ENCODE measurements at regions not wholly inside any gene's neighbourhood (a gene's known extent, or its start where the extent isn't known, plus 50 kb on each side); places are given as distances from the start of the nearest gene placed in this dataset.

- H3K9me3 Mint-ChIP-seq: no peaks in the 10 kb centered on the region
- H3K27me3 Mint-ChIP-seq: no peaks in the 10 kb centered on the region
- no peaks in the 10 kb centered on the region for H3K4me1 Mint-ChIP-seq
- H3K4me3 ChIP-seq (ENCODE audit: low read length): no peak overlapping the region
- no peaks in the 10 kb centered on the region for H3K36me3 ChIP-seq (ENCODE audit: control insufficient read depth in 2 of 3, insufficient read depth in 3 of 3, low read length in 3 of 3)
- POLR2A ChIA-PET: no interaction called here
- H3K4me1 ChIP-seq (ENCODE audit: control insufficient read depth in 2 of 2, insufficient read depth in 2 of 2, low read length in 2 of 2): no peaks in the 10 kb centered on the region
- H3K27ac ChIP-seq (ENCODE audit: low read depth, low read length): no peak overlapping the region
- no peaks in the 10 kb centered on the region for H3K36me3 Mint-ChIP-seq
- CTCF ChIA-PET: interaction anchor here (0.6 kb wide), 1 partner anchor 297 kb away, joined by 3 read pairs; no protein-coding TSS in a partner anchor
- DNase-seq (no peak), ATAC-seq (no peak)
- H3K4me3 Mint-ChIP-seq: no peak overlapping the region
- intact Hi-C loops (cut with micrococcal nuclease): no loop called here
- peak overlapping the region in 1 of 9 donors; percentile 9 for H3K27ac Mint-ChIP-seq
- H3K27me3 ChIP-seq (ENCODE audit: control insufficient read depth in 2 of 2, insufficient read depth in 2 of 2, low read length in 2 of 2): no peaks in the 10 kb centered on the region
- H3K9me3 ChIP-seq (ENCODE audit: control insufficient read depth in 2 of 3, low read length in 3 of 3): no peaks in the 10 kb centered on the region
These were observed 545.2 kb upstream of the ACO1 start for GRCh38 chr9:31839273-31839672.

GRCh38 chr9:31840702-31841101, 543.7 kb upstream of the ACO1 start:
- H3K4me1 Mint-ChIP-seq: no peaks in the 10 kb centered on the region
- CTCF ChIA-PET: no interaction called here
- no peak overlapping the region for H3K27ac Mint-ChIP-seq

DNA sequence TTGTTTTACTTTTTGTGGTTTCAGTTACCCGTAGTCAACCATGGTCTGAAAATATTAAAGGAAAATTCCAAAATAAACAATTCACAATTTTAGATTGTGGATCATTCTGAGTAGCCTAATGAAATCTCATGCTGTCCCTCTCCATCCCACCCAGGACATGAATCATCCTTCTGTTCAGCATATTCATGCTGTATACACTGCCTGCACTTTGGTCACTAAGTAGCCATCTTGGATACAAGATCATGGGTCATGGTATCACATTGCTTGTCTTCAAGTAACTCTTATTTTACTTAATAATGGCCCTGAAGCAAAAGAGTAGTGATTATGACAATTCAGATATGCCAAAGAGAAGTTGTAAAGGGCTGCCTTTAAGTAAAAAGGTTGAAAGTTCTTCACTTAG, 536.5 kb upstream of the ACO1 start:
- no peak for ATAC-seq
- ChIA-PET POLR2A (no interaction called here), CTCF (no interaction called here)
- peaks cover 0 to 9% (median 0%) of the 10 kb centered on the region in 5 donors for H3K27me3 Mint-ChIP-seq
- H3K4me3 ChIP-seq (ENCODE audit: low read length): no peak overlapping the region
- H3K9me3 ChIP-seq (ENCODE audit: control insufficient read depth in 2 of 3, low read length in 3 of 3): no peaks in the 10 kb centered on the region
- no peaks in the 10 kb centered on the region for H3K27me3 ChIP-seq (ENCODE audit: control insufficient read depth in 2 of 2, insufficient read depth in 2 of 2, low read length in 2 of 2)
- peaks cover 0 to 4% (median 0%) of the 10 kb centered on the region in 11 donors for H3K9me3 Mint-ChIP-seq
- no peak overlapping the region for H3K27ac ChIP-seq (ENCODE audit: low read depth, low read length)
- no peaks in the 10 kb centered on the region for H3K4me1 ChIP-seq (ENCODE audit: control insufficient read depth in 2 of 2, insufficient read depth in 2 of 2, low read length in 2 of 2)
- no peak overlapping the region for H3K4me3 Mint-ChIP-seq
- DNase-seq: no peak
- no peaks in the 10 kb centered on the region for H3K36me3 ChIP-seq (ENCODE audit: control insufficient read depth in 2 of 3, insufficient read depth in 3 of 3, low read length in 3 of 3)
- intact Hi-C loops (cut with micrococcal nuclease): loop anchor here in 1 of 2 donors (2.0 kb wide), 1 partner anchor 19 kb away; no protein-coding TSS in a partner anchor
- no peaks in the 10 kb centered on the region for H3K36me3 Mint-ChIP-seq
- no peak overlapping the region for H3K27ac Mint-ChIP-seq
- no peaks in the 10 kb centered on the region for H3K4me1 Mint-ChIP-seq

More at GRCh38 chr9:31840702-31841101, 543.7 kb upstream of the ACO1 start:
- Mint-ChIP-seq H3K9me3 (no peaks in the 10 kb centered on the region), H3K4me3 (no peak overlapping the region), H3K27me3 (no peaks in the 10 kb centered on the region), H3K36me3 (no peaks in the 10 kb centered on the region)
- ATAC-seq (no peak), DNase-seq (no peak)
- POLR2A ChIA-PET: no interaction called here
- Histone ChIP-seq H3K4me3 (ENCODE audit: low read length) (no peak overlapping the region), H3K9me3 (ENCODE audit: control insufficient read depth in 2 of 3, low read length in 3 of 3) (no peaks in the 10 kb centered on the region), H3K27ac (ENCODE audit: low read depth, low read length) (no peak overlapping the region), H3K4me1 (ENCODE audit: control insufficient read depth in 2 of 2, insufficient read depth in 2 of 2, low read length in 2 of 2) (no peaks in the 10 kb centered on the region), H3K36me3 (ENCODE audit: control insufficient read depth in 2 of 3, insufficient read depth in 3 of 3, low read length in 3 of 3) (no peaks in the 10 kb centered on the region), H3K27me3 (ENCODE audit: control insufficient read depth in 2 of 2, insufficient read depth in 2 of 2, low read length in 2 of 2) (no peaks in the 10 kb centered on the region)
- intact Hi-C loops (cut with micrococcal nuclease): no loop called here

DNA sequence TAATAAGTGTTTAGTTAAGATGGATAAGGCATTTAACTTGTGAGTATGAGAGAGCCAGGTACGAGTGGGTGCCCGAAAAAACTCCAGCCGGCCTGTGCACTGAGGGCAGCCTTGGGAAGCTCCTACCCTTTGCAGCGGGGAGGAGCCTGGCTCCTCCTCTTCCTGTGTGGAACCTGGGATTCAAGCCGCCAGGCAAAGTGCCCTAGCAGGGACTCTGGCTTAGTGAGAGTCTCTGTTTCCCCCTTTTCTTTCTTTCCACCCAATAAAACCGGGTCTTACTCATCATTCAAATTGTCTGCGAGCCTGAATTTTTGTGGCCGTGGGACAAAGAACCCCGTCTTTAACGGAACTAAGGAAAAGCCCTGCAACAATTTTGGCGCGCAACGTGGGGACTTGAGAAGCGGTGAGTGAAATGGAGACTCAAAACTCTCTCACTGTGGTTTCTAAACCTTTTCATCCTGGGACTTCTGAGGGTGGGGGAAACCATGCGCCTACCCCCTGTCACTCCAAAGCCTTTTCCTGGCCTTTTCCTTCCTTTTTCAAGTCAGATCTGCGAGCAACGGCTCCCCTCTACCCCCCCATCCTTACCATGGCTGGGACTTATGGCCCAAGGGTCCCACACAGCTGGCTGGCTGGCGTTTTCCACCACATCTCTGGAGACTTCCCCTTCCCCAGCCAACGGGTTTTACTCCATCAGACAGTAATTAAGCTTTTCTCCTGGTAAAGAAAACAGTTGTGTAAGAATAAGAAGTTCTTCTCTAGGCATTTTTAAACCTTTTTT, 535.7 kb upstream of the ACO1 start:
- no peaks in the 10 kb centered on the region for H3K27me3 ChIP-seq (ENCODE audit: control insufficient read depth in 2 of 2, insufficient read depth in 2 of 2, low read length in 2 of 2)
- ATAC-seq (no peak), DNase-seq (no peak)
- peaks cover 0 to 14% (median 0%) of the 10 kb centered on the region in 5 donors for H3K27me3 Mint-ChIP-seq
- H3K9me3 Mint-ChIP-seq: peaks cover 0 to 8% (median 0%) of the 10 kb centered on the region in 11 donors
- H3K36me3 ChIP-seq (ENCODE audit: control insufficient read depth in 2 of 3, insufficient read depth in 3 of 3, low read length in 3 of 3): no peaks in the 10 kb centered on the region
- H3K9me3 ChIP-seq (ENCODE audit: control insufficient read depth in 2 of 3, low read length in 3 of 3): no peaks in the 10 kb centered on the region
- H3K27ac Mint-ChIP-seq: no peak overlapping the region
- CTCF ChIA-PET: no interaction called here
- H3K4me1 ChIP-seq (ENCODE audit: control insufficient read depth in 2 of 2, insufficient read depth in 2 of 2, low read length in 2 of 2): no peaks in the 10 kb centered on the region
- intact Hi-C loops (cut with micrococcal nuclease): no loop called here
- H3K4me1 Mint-ChIP-seq: no peaks in the 10 kb centered on the region
- no peak overlapping the region for H3K4me3 Mint-ChIP-seq
- H3K27ac ChIP-seq (ENCODE audit: low read depth, low read length): no peak overlapping the region
- H3K4me3 ChIP-seq (ENCODE audit: low read length): no peak overlapping the region
- no peaks in the 10 kb centered on the region for H3K36me3 Mint-ChIP-seq
- POLR2A ChIA-PET: no interaction called here

- ChIA-PET POLR2A (no interaction called here), CTCF (no interaction called here)
- ATAC-seq (no peak), DNase-seq (no peak)
- H3K4me3 ChIP-seq (ENCODE audit: low read length): no peak overlapping the region
- H3K9me3 Mint-ChIP-seq: peaks cover 0 to 11% (median 5%) of the 10 kb centered on the region in 11 donors
- no peak overlapping the region for H3K27ac Mint-ChIP-seq
- H3K36me3 ChIP-seq (ENCODE audit: control insufficient read depth in 2 of 3, insufficient read depth in 3 of 3, low read length in 3 of 3): no peaks in the 10 kb centered on the region
- H3K36me3 Mint-ChIP-seq: no peaks in the 10 kb centered on the region
- no peaks in the 10 kb centered on the region for H3K4me1 ChIP-seq (ENCODE audit: control insufficient read depth in 2 of 2, insufficient read depth in 2 of 2, low read length in 2 of 2)
- H3K27me3 ChIP-seq (ENCODE audit: control insufficient read depth in 2 of 2, insufficient read depth in 2 of 2, low read length in 2 of 2): no peaks in the 10 kb centered on the region
- H3K9me3 ChIP-seq (ENCODE audit: control insufficient read depth in 2 of 3, low read length in 3 of 3): no peaks in the 10 kb centered on the region
- no peaks in the 10 kb centered on the region for H3K4me1 Mint-ChIP-seq
- H3K4me3 Mint-ChIP-seq: no peak overlapping the region
- peaks cover 0 to 20% (median 0%) of the 10 kb centered on the region in 5 donors for H3K27me3 Mint-ChIP-seq
- H3K27ac ChIP-seq (ENCODE audit: low read depth, low read length): no peak overlapping the region
- intact Hi-C loops (cut with micrococcal nuclease): no loop called here
These were observed 530.3 kb upstream of the ACO1 start for GRCh38 chr9:31854187-31854586.

GRCh38 chr9:31868830-31869229, 515.6 kb upstream of the ACO1 start:
- Histone ChIP-seq H3K4me1 (ENCODE audit: control insufficient read depth in 2 of 2, insufficient read depth in 2 of 2, low read length in 2 of 2) (no peaks in the 10 kb centered on the region), H3K27ac (ENCODE audit: low read depth, low read length) (no peak overlapping the region), H3K9me3 (ENCODE audit: control insufficient read depth in 2 of 3, low read length in 3 of 3) (no peaks in the 10 kb centered on the region), H3K27me3 (ENCODE audit: control insufficient read depth in 2 of 2, insufficient read depth in 2 of 2, low read length in 2 of 2) (no peaks in the 10 kb centered on the region), H3K4me3 (ENCODE audit: low read length) (no peak overlapping the region), H3K36me3 (ENCODE audit: control insufficient read depth in 2 of 3, insufficient read depth in 3 of 3, low read length in 3 of 3) (no peaks in the 10 kb centered on the region)
- H3K9me3 Mint-ChIP-seq: peaks cover 0 to 24% (median 8%) of the 10 kb centered on the region in 11 donors
- no peak overlapping the region for H3K27ac Mint-ChIP-seq
- DNase-seq (no peak), ATAC-seq (no peak)
- ChIA-PET POLR2A (no interaction called here), CTCF (no interaction called here)
- intact Hi-C loops (cut with micrococcal nuclease): no loop called here
- H3K4me3 Mint-ChIP-seq: no peak overlapping the region
- peaks cover 0 to 12% (median 3%) of the 10 kb centered on the region in 5 donors for H3K27me3 Mint-ChIP-seq
- peaks cover 0 to 2% (median 0%) of the 10 kb centered on the region in 7 donors for H3K4me1 Mint-ChIP-seq
- no peaks in the 10 kb centered on the region for H3K36me3 Mint-ChIP-seq

DNA sequence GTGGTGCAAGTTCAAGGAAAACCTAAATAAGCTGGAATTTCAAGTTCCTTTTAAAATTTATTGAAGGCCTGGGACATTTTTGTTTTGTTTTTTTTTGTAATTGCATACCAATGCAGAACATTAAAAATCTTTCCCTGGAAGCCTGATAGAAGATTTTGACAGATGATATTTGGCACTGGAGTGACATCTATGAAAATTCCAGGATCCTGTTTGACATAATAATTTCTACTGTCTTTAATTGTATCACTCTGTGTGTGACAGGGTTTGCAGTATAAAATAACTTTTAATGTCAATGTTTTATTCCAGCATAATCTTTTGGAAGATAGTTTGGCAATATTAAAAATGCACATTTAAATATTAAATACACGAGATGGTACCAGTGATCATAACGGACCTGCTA, 514.2 kb upstream of the ACO1 start:
- no peak overlapping the region for H3K27ac Mint-ChIP-seq
- H3K4me3 Mint-ChIP-seq: no peak overlapping the region
- POLR2A ChIA-PET: interaction anchor here (0.7 kb wide), 2 partner anchors 11 to 1052 kb away, joined by 3 to 5 read pairs; no protein-coding TSS in a partner anchor
- intact Hi-C loops (cut with micrococcal nuclease): no loop called here
- Histone ChIP-seq H3K4me1 (ENCODE audit: control insufficient read depth in 2 of 2, insufficient read depth in 2 of 2, low read length in 2 of 2) (no peaks in the 10 kb centered on the region), H3K36me3 (ENCODE audit: control insufficient read depth in 2 of 3, insufficient read depth in 3 of 3, low read length in 3 of 3) (no peaks in the 10 kb centered on the region), H3K27ac (ENCODE audit: low read depth, low read length) (no peak overlapping the region), H3K27me3 (ENCODE audit: control insufficient read depth in 2 of 2, insufficient read depth in 2 of 2, low read length in 2 of 2) (no peaks in the 10 kb centered on the region), H3K9me3 (ENCODE audit: control insufficient read depth in 2 of 3, low read length in 3 of 3) (no peaks in the 10 kb centered on the region), H3K4me3 (ENCODE audit: low read length) (no peak overlapping the region)
- no peaks in the 10 kb centered on the region for H3K36me3 Mint-ChIP-seq
- ATAC-seq (no peak), DNase-seq (no peak)
- H3K9me3 Mint-ChIP-seq: peaks cover 0 to 24% (median 8%) of the 10 kb centered on the region in 11 donors
- CTCF ChIA-PET: no interaction called here
- peaks cover 0 to 2% (median 0%) of the 10 kb centered on the region in 7 donors for H3K4me1 Mint-ChIP-seq
- H3K27me3 Mint-ChIP-seq: peaks cover 0 to 12% (median 3%) of the 10 kb centered on the region in 5 donors
